H9 (cell line): ENCODE measurements at regions not wholly inside any gene's neighbourhood (a gene's known extent, or its start where the extent isn't known, plus 50 kb on each side); places are given as distances from the start of the nearest gene placed in this dataset.
A peak's percentile ranks its signal among the peaks of the same experiment; 100 is the strongest.

Experiments used
- DNase-seq: peaks from one replicate; pipeline ENCODE4 v3.0.0-alpha.2; 2017
- H2AFZ ChIP-seq: one replicate; pipeline ENCODE4 v1.6.1; 2013; ENCODE audit warnings: mild to moderate bottlenecking, low read length, control low read depth, moderate library complexity
- H2AK5ac ChIP-seq: 2 replicates; pipeline ENCODE4 v1.6.1; 2013; ENCODE audit warnings: low read length, control low read depth, mixed read lengths; ENCODE audit not compliant: insufficient read length
- H2BK120ac ChIP-seq: one replicate; pipeline ENCODE4 v1.6.1; 2013; ENCODE audit warnings: low read depth, mild to moderate bottlenecking, low read length, control low read depth, inconsistent platforms; ENCODE audit not compliant: poor library complexity, severe bottlenecking
- H2BK12ac ChIP-seq: 2 replicates; pipeline ENCODE4 v1.6.1; 2013; ENCODE audit warnings: low read length, control low read depth, mixed read lengths, low read depth; ENCODE audit not compliant: insufficient read length
- H2BK15ac ChIP-seq: 2 replicates; pipeline ENCODE4 v1.6.1; 2013; ENCODE audit warnings: low read depth, low read length, control low read depth
- H2BK20ac ChIP-seq: one replicate; pipeline ENCODE4 v1.6.1; 2013; ENCODE audit warnings: low read depth, mild to moderate bottlenecking, low read length, control low read depth, inconsistent platforms; ENCODE audit not compliant: poor library complexity, severe bottlenecking
- H2BK5ac ChIP-seq: 2 replicates; pipeline ENCODE4 v1.6.1; 2013; ENCODE audit warnings: low read length, control low read depth, mixed read lengths; ENCODE audit not compliant: insufficient read length
- H3K14ac ChIP-seq: 2 replicates; pipeline ENCODE4 v1.6.1; 2013; ENCODE audit warnings: low read length, control low read depth; ENCODE audit not compliant: insufficient read depth
- H3K18ac ChIP-seq: 2 replicates; pipeline ENCODE4 v1.6.1; 2013; ENCODE audit warnings: low read depth, mild to moderate bottlenecking, mixed read lengths, low read length, control low read depth; ENCODE audit not compliant: insufficient read length
- H3K23ac ChIP-seq: 2 replicates; pipeline ENCODE4 v1.6.1; 2013; ENCODE audit warnings: low read length, control low read depth, mixed read lengths, low read depth; ENCODE audit not compliant: insufficient read length
- H3K23me2 ChIP-seq: 2 replicates; pipeline ENCODE4 v1.6.1; 2013; ENCODE audit warnings: low read depth, mild to moderate bottlenecking, mixed read lengths, low read length, control low read depth; ENCODE audit not compliant: insufficient read length, poor library complexity, severe bottlenecking
- H3K27ac ChIP-seq: 2 replicates; pipeline ENCODE4 v1.5.1; 2013; ENCODE audit warnings: low read length, control low read depth, mixed read lengths, low read depth; ENCODE audit not compliant: insufficient read length
- H3K27me3 ChIP-seq: 2 replicates; pipeline ENCODE4 v1.6.1; 2013; ENCODE audit warnings: low read length, control low read depth, inconsistent platforms; ENCODE audit not compliant: insufficient read depth
- H3K4ac ChIP-seq: 2 replicates; pipeline ENCODE4 v1.6.1; 2013; ENCODE audit warnings: low read depth, mild to moderate bottlenecking, control low read depth, inconsistent platforms, low read length, moderate library complexity
- H3K4me1 ChIP-seq: 2 replicates; pipeline ENCODE4 v1.6.1; 2013; ENCODE audit warnings: low read length, control low read depth, inconsistent platforms; ENCODE audit not compliant: insufficient read depth
- H3K4me2 ChIP-seq: 2 replicates; pipeline ENCODE4 v1.6.1; 2013; ENCODE audit warnings: low read length, control low read depth, mixed read lengths; ENCODE audit not compliant: insufficient read length, insufficient read depth
- H3K56ac ChIP-seq: 2 replicates; pipeline ENCODE4 v1.6.1; 2013; ENCODE audit warnings: low read depth, mild to moderate bottlenecking, mixed read lengths, low read length, control low read depth; ENCODE audit not compliant: insufficient read length
- H3K79me1 ChIP-seq: 2 replicates; pipeline ENCODE4 v1.6.1; 2013; ENCODE audit warnings: low read depth, mild to moderate bottlenecking, moderate library complexity, low read length, control low read depth, inconsistent platforms; ENCODE audit not compliant: insufficient read depth, poor library complexity, severe bottlenecking
- H3K79me2 ChIP-seq: 2 replicates; pipeline ENCODE4 v1.6.1; 2013; ENCODE audit warnings: low read length, control low read depth, inconsistent platforms; ENCODE audit not compliant: insufficient read depth
- H3K9ac ChIP-seq: 2 replicates; pipeline ENCODE4 v1.6.1; 2013; ENCODE audit warnings: low read length, control low read depth, mixed read lengths; ENCODE audit not compliant: insufficient read length; ENCODE audit errors: extremely low read depth
- H3K9me3 ChIP-seq: one replicate; pipeline ENCODE4 v1.6.1; 2013; ENCODE audit warnings: low read depth, low read length, inconsistent platforms; ENCODE audit not compliant: control insufficient read depth
- H3T11ph ChIP-seq: one replicate; pipeline ENCODE4 v1.6.1; 2013; ENCODE audit warnings: mild to moderate bottlenecking, low read length, control low read depth, inconsistent platforms
- H4K20me1 ChIP-seq: one replicate; pipeline ENCODE4 v1.6.1; 2013; ENCODE audit not compliant: control insufficient read depth, insufficient read length, insufficient read depth
- H4K5ac ChIP-seq: 2 replicates; pipeline ENCODE4 v1.6.1; 2013; ENCODE audit warnings: low read depth, mild to moderate bottlenecking, mixed read lengths, low read length, control low read depth; ENCODE audit not compliant: insufficient read length
- H4K8ac ChIP-seq: replicated peaks from 2 replicates; pipeline ENCODE4 v1.6.1; 2013; ENCODE audit warnings: low read length, control low read depth, mixed read lengths, low read depth; ENCODE audit not compliant: insufficient read length
- H4K91ac ChIP-seq: 2 replicates; pipeline ENCODE4 v1.6.1; 2013; ENCODE audit warnings: low read depth, mild to moderate bottlenecking, moderate library complexity, mixed read lengths, low read length, control low read depth; ENCODE audit not compliant: insufficient read length
- H3K27ac Mint-ChIP-seq, 3 experiments: 2 replicates in 2 of 3; 3 replicates in 1 of 3; pipeline ENCODE4 v1.8.0; 2020 to 2021; ENCODE audit warnings: mixed read lengths in 3 of 3, mild to moderate bottlenecking in 1 of 3, moderate library complexity in 1 of 3
- H3K27me3 Mint-ChIP-seq: 2 replicates; pipeline ENCODE4 v1.8.0; 2021; ENCODE audit warnings: low read depth, mild to moderate bottlenecking, moderate library complexity, mixed read lengths
- H3K36me3 Mint-ChIP-seq, 3 experiments: 2 replicates in 2 of 3; 3 replicates in 1 of 3; pipeline ENCODE4 v1.8.0; 2020 to 2021; ENCODE audit warnings: low read depth in 3 of 3, mixed read lengths in 3 of 3; ENCODE audit not compliant: insufficient read depth in 1 of 3
- H3K4me1 Mint-ChIP-seq, 2 experiments: 2 replicates each; pipeline ENCODE4 v1.8.0; 2020; ENCODE audit warnings: mixed read lengths in 2 of 2
- H3K4me3 Mint-ChIP-seq, 2 experiments: 2 replicates in 1 of 2; 3 replicates in 1 of 2; pipeline ENCODE4 v1.8.0; 2020 to 2021; ENCODE audit warnings: mild to moderate bottlenecking in 2 of 2, mixed read lengths in 2 of 2, moderate library complexity in 1 of 2
- H3K9me3 Mint-ChIP-seq, 2 experiments: 2 replicates in 1 of 2; 3 replicates in 1 of 2; pipeline ENCODE4 v1.8.0; 2020; ENCODE audit warnings: mild to moderate bottlenecking in 2 of 2, mixed read lengths in 2 of 2, moderate library complexity in 1 of 2
- CTCF ChIP-seq: fragments of 200-600 bp; sonication (generic); conservative IDR thresholded peaks from 3 replicates; pipeline ENCODE4 v1.8.0; 2021; ENCODE audit warnings: antibody characterized with exemption, mild to moderate bottlenecking
- WGBS: extraction: QIAGEN DNeasy Blood & Tissue Kit; methylation state at CpG from one replicate; pipeline ENCODE4 v1.1.7; 2013; ENCODE audit warnings: missing lambda C conversion rate, low lambda C conversion rate, mixed read lengths; ENCODE audit not compliant: insufficient read length; ENCODE audit errors: extremely low coverage; 5-methylcytosine and 5-hydroxymethylcytosine counted together

- H3K4ac ChIP-seq = no peak overlapping the region
- H3K27ac ChIP-seq = no peak overlapping the region
- no peaks in the 10 kb centered on the region for H3K23me2 ChIP-seq
- no peak overlapping the region for H2AK5ac ChIP-seq
- WGBS = no CpG with 5 or more reads among the region's 7 CpGs
- H2BK12ac ChIP-seq = no peak overlapping the region
- no peaks in the 10 kb centered on the region for H3K9me3 ChIP-seq
- no peaks in the 10 kb centered on the region for H3K79me2 ChIP-seq
- H3K56ac ChIP-seq = no peak overlapping the region
- no peak overlapping the region for H3K9ac ChIP-seq
- H4K8ac ChIP-seq = no peak overlapping the region
- no peak overlapping the region for H2BK20ac ChIP-seq
- Mint-ChIP-seq H3K9me3 (no peaks in the 10 kb centered on the region), H3K27me3 (peaks cover 9% of the 10 kb centered on the region), H3K27ac (peak overlapping the region in 2 of 3 experiments; percentile 14 to 57; a peak in 1 of 7 replicates), H3K4me1 (peaks cover 6 to 8% of the 10 kb centered on the region in 2 experiments), H3K36me3 (no peaks in the 10 kb centered on the region), H3K4me3 (no peak overlapping the region)
- DNase-seq = no peak
- no peak overlapping the region for H2BK120ac ChIP-seq
- no peak overlapping the region for H2BK15ac ChIP-seq
- no peak overlapping the region for H3K18ac ChIP-seq
- no peaks in the 10 kb centered on the region for H3K27me3 ChIP-seq
- no peaks in the 10 kb centered on the region for H3K4me1 ChIP-seq
- H3K4me2 ChIP-seq = no peak overlapping the region
- H4K91ac ChIP-seq = no peak overlapping the region
- H2AFZ ChIP-seq = no peak overlapping the region
- no peak overlapping the region for H3T11ph ChIP-seq
- no peak overlapping the region for H2BK5ac ChIP-seq
- H4K20me1 ChIP-seq = no peaks in the 10 kb centered on the region
- H3K79me1 ChIP-seq = no peaks in the 10 kb centered on the region
- no peak overlapping the region for H4K5ac ChIP-seq
- no peak for TF ChIP-seq CTCF
- H3K23ac ChIP-seq = no peak overlapping the region
- no peak overlapping the region for H3K14ac ChIP-seq
Measured at GRCh38 chr18:77648411-77648810, 398.8 kb downstream of the GALR1 start.
